Keratinocyte (primary cell): ENCODE measurements at regions not wholly inside any gene's neighbourhood (a gene's known extent, or its start where the extent isn't known, plus 50 kb on each side); places are given as distances from the start of the nearest gene placed in this dataset.

Experiments
- DNase-seq: peaks from one replicate; pipeline ENCODE4 v3.0.0-alpha.2; 2011; ENCODE audit warnings: low read depth, missing footprints, low spot score
- FAIRE-seq: peaks from 2 replicates; lab custom pipeline; 2011; peaks lifted over from hg19 to GRCh38; lab: Jason Lieb, UNC
- H2AFZ ChIP-seq: 2 replicates; pipeline ENCODE4 v1.6.0; 2012; ENCODE audit warnings: low read length, control low read depth, inconsistent platforms; ENCODE audit not compliant: control insufficient read depth
- H3K27ac ChIP-seq: 2 replicates; pipeline ENCODE4 v1.5.1; 2011; ENCODE audit warnings: low read length; ENCODE audit not compliant: control insufficient read depth, insufficient read depth
- H3K27me3 ChIP-seq: 3 replicates; pipeline ENCODE4 v1.6.0; 2011; ENCODE audit warnings: low read length; ENCODE audit not compliant: control insufficient read depth, insufficient read depth; ENCODE audit errors: extremely low read depth
- H3K36me3 ChIP-seq, 2 experiments: 2 replicates in 1 of 2; 3 replicates in 1 of 2; pipeline ENCODE4 v1.5.1; 2011; ENCODE audit warnings: low read length in 2 of 2, mild to moderate bottlenecking in 1 of 2; ENCODE audit not compliant: control insufficient read depth in 2 of 2, insufficient read depth in 2 of 2; ENCODE audit errors: extremely low read depth in 1 of 2
- H3K4me1 ChIP-seq: 3 replicates; pipeline ENCODE4 v1.5.1; 2011; ENCODE audit warnings: low read length; ENCODE audit not compliant: control insufficient read depth, insufficient read depth; ENCODE audit errors: extremely low read depth
- H3K4me2 ChIP-seq: 3 replicates; pipeline ENCODE4 v1.6.0; 2011; ENCODE audit warnings: low read depth, low read length; ENCODE audit not compliant: control insufficient read depth, insufficient read depth; ENCODE audit errors: extremely low read depth
- H3K4me3 ChIP-seq, 3 experiments: fragments of 200-600 bp in 1 of 3; sonication (generic) in 1 of 3; 2 replicates in 2 of 3; 3 replicates in 1 of 3; pipeline ENCODE4 v1.5.1; 2011 to 2016; ENCODE audit warnings: low read length in 3 of 3, mild to moderate bottlenecking in 3 of 3, control low read depth in 2 of 3, inconsistent platforms in 1 of 3, low read depth in 1 of 3, mixed read lengths in 1 of 3, mixed run types in 1 of 3, moderate library complexity in 1 of 3; ENCODE audit not compliant: control insufficient read depth in 2 of 3, insufficient read depth in 2 of 3; ENCODE audit errors: extremely low read depth in 1 of 3
- H3K79me2 ChIP-seq: 2 replicates; pipeline ENCODE4 v1.6.0; 2012; ENCODE audit warnings: low read length; ENCODE audit not compliant: control insufficient read depth, insufficient read depth
- H3K9ac ChIP-seq: 3 replicates; pipeline ENCODE4 v1.6.0; 2011; ENCODE audit warnings: low read length; ENCODE audit not compliant: control insufficient read depth, insufficient read depth; ENCODE audit errors: extremely low read depth
- H3K9me1 ChIP-seq: 3 replicates; pipeline ENCODE4 v1.6.0; 2011; ENCODE audit warnings: low read length; ENCODE audit not compliant: control insufficient read depth, insufficient read depth; ENCODE audit errors: extremely low read depth
- H3K9me3 ChIP-seq: 2 replicates; pipeline ENCODE4 v1.5.1; 2012; ENCODE audit warnings: low read depth, low read length; ENCODE audit not compliant: control insufficient read depth
- H4K20me1 ChIP-seq: 3 replicates; pipeline ENCODE4 v1.6.0; 2011; ENCODE audit warnings: low read length; ENCODE audit not compliant: control insufficient read depth, insufficient read depth; ENCODE audit errors: extremely low read depth
- CTCF ChIP-seq, 3 experiments: IDR thresholded peaks in 1 of 3; conservative IDR thresholded peaks in 1 of 3; optimal IDR thresholded peaks in 1 of 3; 2 replicates in 2 of 3; 3 replicates in 1 of 3; pipeline versions ENCODE3 to v1.5.1; 2011; ENCODE audit warnings: low read length in 3 of 3, mild to moderate bottlenecking in 3 of 3, moderate library complexity in 2 of 3, control low read depth in 1 of 3, inconsistent platforms in 1 of 3; ENCODE audit not compliant: insufficient read depth in 2 of 3; ENCODE audit errors: extremely low read depth in 1 of 3
- EZH2 ChIP-seq: IDR thresholded peaks from one replicate; pipeline ENCODE4 v1.6.1; 2012; ENCODE audit warnings: inconsistent platforms, mild to moderate bottlenecking, low read length, moderate library complexity
- dilution Hi-C: fragments of 300-500 bp; cut with MboI; formaldehyde crosslinking; loops from one replicate; pipeline ENCODE4 v1.7.0; 2020; ENCODE audit warnings: low sequenced_read_pairs; ENCODE audit not compliant: extremely low pct_ligation_motif_present

- Histone ChIP-seq H3K36me3 (no peaks in the 10 kb centered on the region), H3K4me1 (no peaks in the 10 kb centered on the region), H2AFZ (no peak overlapping the region), H3K9me1 (no peaks in the 10 kb centered on the region), H3K4me3 (no peak overlapping the region), H3K4me2 (no peak overlapping the region), H3K9me3 (no peaks in the 10 kb centered on the region), H3K27ac (no peak overlapping the region), H3K79me2 (no peaks in the 10 kb centered on the region), H3K9ac (no peak overlapping the region), H3K27me3 (no peaks in the 10 kb centered on the region), H4K20me1 (no peaks in the 10 kb centered on the region)
- no peak for FAIRE-seq
- TF ChIP-seq EZH2 (no peak), CTCF (optimal IDR thresholded peaks at IDR 0.05 in 1 of 3, IDR thresholded peaks at IDR 0.05 in 1 of 3, conservative IDR thresholded peaks at IDR 0.05 in 1 of 3; ENCODE audit: extremely low read depth in 1 of 3, insufficient read depth in 2 of 3, low read length in 3 of 3) (no peak)
- DNase-seq, result no peak
- dilution Hi-C loops, result no loop called here
Observed at GRCh38 chr2:118322406-118322805, 234.1 kb downstream of the INSIG2 start.

GRCh38 chr2:118321432-118322105 lies 233.3 kb downstream of the INSIG2 start:
- DNase-seq, result no peak
- H3K27ac ChIP-seq, result no peak overlapping the region
- H3K4me3 ChIP-seq, result no peak overlapping the region

GRCh38 chr2:118320658-118321057 lies 232.4 kb downstream of the INSIG2 start:
- no peaks in the 10 kb centered on the region for H3K36me3 ChIP-seq
- H3K9ac ChIP-seq, result no peak overlapping the region
- H3K4me1 ChIP-seq, result no peaks in the 10 kb centered on the region
- no peaks in the 10 kb centered on the region for H3K9me3 ChIP-seq
- H3K4me3 ChIP-seq, result no peak overlapping the region
- H3K27ac ChIP-seq, result no peak overlapping the region
- no peak overlapping the region for H3K4me2 ChIP-seq
- DNase-seq, result no peak
- no peaks in the 10 kb centered on the region for H3K9me1 ChIP-seq
- H3K27me3 ChIP-seq, result no peaks in the 10 kb centered on the region
- H2AFZ ChIP-seq, result no peak overlapping the region
- TF ChIP-seq EZH2 (no peak), CTCF (optimal IDR thresholded peaks at IDR 0.05 in 1 of 3, IDR thresholded peaks at IDR 0.05 in 1 of 3, conservative IDR thresholded peaks at IDR 0.05 in 1 of 3; ENCODE audit: extremely low read depth in 1 of 3, insufficient read depth in 2 of 3, low read length in 3 of 3) (no peak)
- no peaks in the 10 kb centered on the region for H3K79me2 ChIP-seq
- dilution Hi-C loops, result no loop called here
- no peak for FAIRE-seq
- H4K20me1 ChIP-seq, result no peaks in the 10 kb centered on the region

More at GRCh38 chr2:118321432-118322105, 233.3 kb downstream of the INSIG2 start:
- H3K9me3 ChIP-seq, result no peaks in the 10 kb centered on the region
- no peak overlapping the region for H2AFZ ChIP-seq
- H3K27me3 ChIP-seq, result no peaks in the 10 kb centered on the region
- dilution Hi-C loops, result no loop called here
- H3K79me2 ChIP-seq, result no peaks in the 10 kb centered on the region
- no peaks in the 10 kb centered on the region for H3K9me1 ChIP-seq
- no peaks in the 10 kb centered on the region for H3K36me3 ChIP-seq
- no peak overlapping the region for H3K4me2 ChIP-seq
- no peaks in the 10 kb centered on the region for H3K4me1 ChIP-seq
- no peak for TF ChIP-seq EZH2
- no peak overlapping the region for H3K9ac ChIP-seq
- no peak for FAIRE-seq
- H4K20me1 ChIP-seq, result no peaks in the 10 kb centered on the region
